ENCODE measurements at regions not wholly inside any gene's neighbourhood (a gene's known extent, or its start where the extent isn't known, plus 50 kb on each side); places are given as distances from the start of the nearest gene placed in this dataset.

GRCh38 chr13:81615031-81615430 is 1274.1 kb upstream of the SPRY2 start:
- no peak overlapping the region for H3K4me3 ChIP-seq
- 94% methylated on average over 2 of the region's 2 CpGs for WGBS, 2 donors
- no peaks in the 10 kb centered on the region for H3K27me3 ChIP-seq
- intact Hi-C loops (cut with DNase I), result no loop called here
- H3K36me3 ChIP-seq, result no peaks in the 10 kb centered on the region
- no peaks in the 10 kb centered on the region for H3K4me1 ChIP-seq
- H3K27ac ChIP-seq, result no peak overlapping the region
- peaks cover 0 to 2% (median 0%) of the 10 kb centered on the region in 4 donors for H3K9me3 ChIP-seq
- no peak for DNase-seq
- TF ChIP-seq CTCF (IDR thresholded peaks at IDR 0.05) (no peak), POLR2AphosphoS5 (IDR thresholded peaks at IDR 0.05) (no peak), POLR2A (IDR thresholded peaks at IDR 0.05) (no peak)

DNA sequence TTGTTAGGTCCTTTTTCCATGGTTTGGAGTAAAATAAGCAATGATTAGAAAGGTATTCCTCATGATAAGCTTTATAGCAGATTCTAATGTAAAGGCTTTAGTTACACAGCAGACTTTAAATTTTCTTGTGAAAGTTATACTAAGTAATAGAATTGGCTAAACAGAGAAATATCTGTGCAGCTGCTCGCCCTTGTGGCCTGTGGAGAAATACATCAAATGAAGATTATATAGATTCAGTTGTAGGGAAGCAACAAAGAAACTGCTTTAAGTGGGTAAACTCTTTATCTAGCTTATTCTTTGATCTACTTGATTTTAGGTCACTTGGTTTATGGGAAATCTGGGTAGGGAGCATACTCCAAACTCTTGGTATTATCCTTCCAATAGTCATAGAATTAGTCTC is 1269.7 kb upstream of the SPRY2 start:
- intact Hi-C loops (cut with DNase I), result no loop called here
- no peak for DNase-seq
- no peak overlapping the region for H3K27ac ChIP-seq
- H3K36me3 ChIP-seq, result no peaks in the 10 kb centered on the region
- no peaks in the 10 kb centered on the region for H3K27me3 ChIP-seq
- peaks cover 0 to 2% (median 0%) of the 10 kb centered on the region in 4 donors for H3K9me3 ChIP-seq
- H3K4me3 ChIP-seq, result no peak overlapping the region
- whole genome bisulfite sequencing, 2 donors, result 44 to 70% methylated on average over 1 of the region's 1 CpG
- TF ChIP-seq EP300 (IDR thresholded peaks at IDR 0.05) (no peak), POLR2A (IDR thresholded peaks at IDR 0.05) (no peak), POLR2AphosphoS5 (IDR thresholded peaks at IDR 0.05) (no peak), CTCF (IDR thresholded peaks at IDR 0.05) (no peak)
- H3K4me1 ChIP-seq, result no peaks in the 10 kb centered on the region

DNA sequence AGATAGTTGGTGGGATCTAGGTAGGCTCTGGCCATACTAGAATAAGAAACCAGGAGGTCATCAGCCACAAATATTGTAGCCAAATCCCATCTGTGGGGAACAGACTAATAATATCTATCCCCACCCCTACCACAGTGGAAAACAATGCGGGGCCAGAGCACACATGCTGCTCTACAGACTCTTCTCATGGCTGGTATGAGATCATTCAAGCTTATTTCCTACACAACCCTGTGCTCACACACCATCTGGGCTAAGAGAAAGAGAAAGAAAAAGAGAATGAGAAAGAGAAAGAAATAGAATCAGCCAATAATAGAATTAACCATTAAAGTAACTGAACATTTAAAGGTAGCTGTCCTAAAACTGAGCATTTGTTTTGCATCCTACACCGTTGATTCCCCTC is 1268.4 kb upstream of the SPRY2 start:
- intact Hi-C loops (cut with DNase I), result no loop called here
- TF ChIP-seq POLR2A (IDR thresholded peaks at IDR 0.05) (no peak), CTCF (IDR thresholded peaks at IDR 0.05) (no peak), EP300 (IDR thresholded peaks at IDR 0.05) (no peak), POLR2AphosphoS5 (IDR thresholded peaks at IDR 0.05) (no peak)
- Histone ChIP-seq H3K4me1 (no peaks in the 10 kb centered on the region), H3K4me3 (no peak overlapping the region), H3K9me3 (peaks cover 0 to 2% (median 0%) of the 10 kb centered on the region in 4 donors), H3K27me3 (no peaks in the 10 kb centered on the region), H3K36me3 (no peaks in the 10 kb centered on the region), H3K27ac (no peak overlapping the region)
- WGBS, 2 donors, result 83 to 91% methylated on average over 2 of the region's 2 CpGs
- no peak for DNase-seq

DNA sequence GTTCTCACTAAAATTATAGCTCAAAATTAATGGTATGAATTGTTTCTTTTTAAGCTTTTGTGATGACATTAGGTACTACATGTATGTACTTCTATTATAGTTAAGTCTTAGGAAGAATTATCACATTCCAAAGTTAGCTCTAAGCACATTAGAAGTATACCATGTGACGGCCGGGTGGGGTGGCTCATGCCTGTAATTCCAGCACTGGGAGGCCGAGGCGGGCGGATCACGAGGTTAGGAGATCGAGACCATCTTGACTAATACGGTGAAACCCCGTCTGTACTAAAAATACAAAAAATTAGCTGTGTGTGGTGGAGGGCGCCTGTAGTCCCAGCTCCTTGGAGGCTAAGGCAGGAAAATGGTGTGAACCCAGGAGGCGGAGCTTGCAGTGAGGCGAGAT is 1265.1 kb upstream of the SPRY2 start:
- H3K4me3 ChIP-seq, result no peak overlapping the region
- H3K27me3 ChIP-seq, result no peaks in the 10 kb centered on the region
- DNase-seq, result no peak
- intact Hi-C loops (cut with DNase I), result no loop called here
- WGBS, 2 donors, result 93 to 96% methylated on average over 12 of the region's 12 CpGs
- no peak for TF ChIP-seq EP300 (IDR thresholded peaks at IDR 0.05)
- no peak for TF ChIP-seq CTCF (IDR thresholded peaks at IDR 0.05)
- TF ChIP-seq POLR2AphosphoS5 (IDR thresholded peaks at IDR 0.05), result no peak
- TF ChIP-seq POLR2A (IDR thresholded peaks at IDR 0.05), result no peak
- H3K27ac ChIP-seq, result no peak overlapping the region
- no peaks in the 10 kb centered on the region for H3K36me3 ChIP-seq
- H3K4me1 ChIP-seq, result no peaks in the 10 kb centered on the region
- no peaks in the 10 kb centered on the region for H3K9me3 ChIP-seq

DNA sequence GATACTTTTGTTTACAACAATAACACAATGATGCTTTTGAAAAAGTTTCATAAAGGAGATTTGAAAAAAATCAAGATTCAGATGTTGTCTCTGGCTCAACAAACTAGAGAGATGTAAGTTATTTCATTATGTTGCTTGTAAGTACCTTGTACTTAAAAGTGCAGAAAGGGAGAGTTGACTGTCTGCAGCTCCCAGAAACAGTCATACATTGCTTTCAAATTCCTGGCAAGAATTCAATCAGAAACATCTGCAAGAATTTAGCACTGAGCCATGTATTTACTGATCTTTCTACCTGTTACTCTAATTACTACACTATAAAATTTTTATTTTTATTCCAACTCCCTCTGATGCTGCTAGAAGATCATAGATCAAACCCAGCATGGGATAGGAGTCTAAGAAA is 1261.3 kb upstream of the SPRY2 start:
- Histone ChIP-seq H3K4me1 (no peaks in the 10 kb centered on the region), H3K9me3 (no peaks in the 10 kb centered on the region), H3K4me3 (no peak overlapping the region), H3K36me3 (no peaks in the 10 kb centered on the region), H3K27me3 (no peaks in the 10 kb centered on the region), H3K27ac (no peak overlapping the region)
- intact Hi-C loops (cut with DNase I), result no loop called here
- no peak for TF ChIP-seq POLR2A (IDR thresholded peaks at IDR 0.05)
- TF ChIP-seq EP300 (IDR thresholded peaks at IDR 0.05), result no peak
- TF ChIP-seq POLR2AphosphoS5 (IDR thresholded peaks at IDR 0.05), result no peak
- no peak for TF ChIP-seq CTCF (IDR thresholded peaks at IDR 0.05)
- DNase-seq, result no peak

Data from sigmoid colon (tissue), 6 donors.